Body of pancreas (tissue), 4 donors: ENCODE measurements at regions not wholly inside any gene's neighbourhood (a gene's known extent, or its start where the extent isn't known, plus 50 kb on each side); places are given as distances from the start of the nearest gene placed in this dataset.

Source experiments
- ATAC-seq: fragments of 150-250 bp; one replicate; pipeline ENCODE4 v1.9.1; 2016
- DNase-seq, 4 donors: peaks; one replicate each; pipeline ENCODE4 v3.0.0-alpha.2; 2019
- H3K27ac ChIP-seq, 4 donors: fragments of 200-600 bp; sonication (generic); 1 replicate in 3 of 4; 2 replicates in 1 of 4; pipeline versions ENCODE4 v1.5.1 to v1.6.1; 2016 to 2019; ENCODE audit warnings: mild to moderate bottlenecking in 1 of 4, mixed read lengths in 1 of 4, moderate library complexity in 1 of 4
- H3K27me3 ChIP-seq, 2 donors: fragments of 200-600 bp; sonication (generic); one replicate each; pipeline ENCODE4 v1.6.0; 2016; ENCODE audit warnings: mild to moderate bottlenecking in 1 of 2
- H3K36me3 ChIP-seq, 2 donors: fragments of 200-600 bp; sonication (generic); replicated peaks in 1 of 2; 2 replicates each; pipeline ENCODE4 v1.5.1; 2016; ENCODE audit warnings: low read depth in 2 of 2; ENCODE audit not compliant: insufficient read depth in 1 of 2
- H3K4me1 ChIP-seq: fragments of 200-600 bp; sonication (generic); one replicate; pipeline ENCODE4 v1.6.0; 2016
- H3K4me3 ChIP-seq, 2 donors: fragments of 200-600 bp; sonication (generic); 1 replicate in 1 of 2; 2 replicates in 1 of 2; pipeline ENCODE4 v1.5.1; 2016 to 2019
- H3K9me3 ChIP-seq, 3 donors: fragments of 200-600 bp; sonication (generic); 1 replicate in 2 of 3; 2 replicates in 1 of 3; pipeline ENCODE4 v1.5.1; 2016
- CTCF ChIP-seq, 7 experiments: fragments of 450-650 bp in 4 of 7; fragments of 200-600 bp in 3 of 7; sonication (generic) in 3 of 7; IDR thresholded peaks; one replicate each; pipeline ENCODE4 v1.5.1; 2016 to 2019; ENCODE audit warnings: antibody characterized with exemption in 7 of 7
- POLR2A ChIP-seq, 3 donors: fragments of 450-650 bp; IDR thresholded peaks; one replicate each; pipeline ENCODE4 v1.6.1; 2016; ENCODE audit warnings: antibody characterized with exemption in 3 of 3, mild to moderate bottlenecking in 2 of 3
- WGBS, 2 donors: methylation state at CpG; one replicate each; pipeline ENCODE4 v1.1.5; 2017; 5-methylcytosine and 5-hydroxymethylcytosine counted together
- intact Hi-C: fragments of 100-400 bp; cut with DNase I; formaldehyde crosslinking; loops from one replicate; pipeline ENCODE4 v1.15.1; 2023

- TF ChIP-seq POLR2A (IDR thresholded peaks at IDR 0.05) (no peak), CTCF (IDR thresholded peaks at IDR 0.05) (no peak)
- ATAC-seq (no peak), DNase-seq (no peak)
- Histone ChIP-seq H3K27me3 (no peaks in the 10 kb centered on the region), H3K4me3 (no peak overlapping the region), H3K9me3 (no peaks in the 10 kb centered on the region), H3K4me1 (no peaks in the 10 kb centered on the region), H3K36me3 (no peaks in the 10 kb centered on the region), H3K27ac (no peak overlapping the region)
- intact Hi-C loops, result no loop called here
- 59 to 60% methylated on average over 2 of the region's 2 CpGs for WGBS, 2 donors
Observed at GRCh38 chr2:139281124-139281523, 500.9 kb upstream of the NXPH2 start.

- Histone ChIP-seq H3K27ac (no peak overlapping the region), H3K4me1 (no peaks in the 10 kb centered on the region), H3K9me3 (no peaks in the 10 kb centered on the region), H3K36me3 (no peaks in the 10 kb centered on the region), H3K27me3 (no peaks in the 10 kb centered on the region), H3K4me3 (no peak overlapping the region)
- 25 to 50% methylated on average over 1 of the region's 1 CpG for WGBS, 2 donors
- TF ChIP-seq CTCF (IDR thresholded peaks at IDR 0.05) (no peak), POLR2A (IDR thresholded peaks at IDR 0.05) (no peak)
- ATAC-seq (no peak), DNase-seq (no peak)
- intact Hi-C loops, result no loop called here
Observed at GRCh38 chr2:139271879-139272278, 491.7 kb upstream of the NXPH2 start.

GRCh38 chr2:139271149-139271548 is 491.0 kb upstream of the NXPH2 start:
- WGBS, 2 donors, result 72 to 73% methylated on average over 2 of the region's 2 CpGs
- no peak for ATAC-seq
- H3K4me3 ChIP-seq, result no peak overlapping the region

GRCh38 chr2:139260052-139260430 is 479.9 kb upstream of the NXPH2 start:
- ATAC-seq (no peak), DNase-seq (no peak)
- no peaks in the 10 kb centered on the region for H3K9me3 ChIP-seq
- no peak overlapping the region for H3K4me3 ChIP-seq
- H3K4me1 ChIP-seq, result no peaks in the 10 kb centered on the region
- H3K27me3 ChIP-seq, result no peaks in the 10 kb centered on the region
- no peak overlapping the region for H3K27ac ChIP-seq
- TF ChIP-seq CTCF (IDR thresholded peaks at IDR 0.05) (no peak), POLR2A (IDR thresholded peaks at IDR 0.05) (no peak)
- WGBS, 2 donors, result 56 to 73% methylated on average over 2 of the region's 2 CpGs
- H3K36me3 ChIP-seq, result no peaks in the 10 kb centered on the region
- intact Hi-C loops, result no loop called here

More at GRCh38 chr2:139271149-139271548, 491.0 kb upstream of the NXPH2 start:
- no peak overlapping the region for H3K27ac ChIP-seq
- no peaks in the 10 kb centered on the region for H3K36me3 ChIP-seq
- no peak for TF ChIP-seq POLR2A (IDR thresholded peaks at IDR 0.05)
- no peak for TF ChIP-seq CTCF (IDR thresholded peaks at IDR 0.05)
- H3K4me1 ChIP-seq, result no peaks in the 10 kb centered on the region
- H3K27me3 ChIP-seq, result no peaks in the 10 kb centered on the region
- no peak for DNase-seq
- no peaks in the 10 kb centered on the region for H3K9me3 ChIP-seq
- intact Hi-C loops, result no loop called here

- intact Hi-C loops, result no loop called here
- Histone ChIP-seq H3K36me3 (no peaks in the 10 kb centered on the region), H3K9me3 (no peaks in the 10 kb centered on the region), H3K4me1 (no peaks in the 10 kb centered on the region), H3K4me3 (no peak overlapping the region), H3K27me3 (no peaks in the 10 kb centered on the region), H3K27ac (no peak overlapping the region)
- DNase-seq (no peak), ATAC-seq (no peak)
- no peak for TF ChIP-seq POLR2A (IDR thresholded peaks at IDR 0.05)
- TF ChIP-seq CTCF (IDR thresholded peaks at IDR 0.05), result no peak
- 61 to 77% methylated on average over 5 of the region's 5 CpGs for WGBS, 2 donors
Observed at GRCh38 chr2:139259422-139260051, 479.3 kb upstream of the NXPH2 start.
